Thoracic aorta (tissue), 2 donors: ENCODE measurements at regions not wholly inside any gene's neighbourhood (a gene's known extent, or its start where the extent isn't known, plus 50 kb on each side); places are given as distances from the start of the nearest gene placed in this dataset.
"Not testable (repeated sequence)": the region's sequence is repeated elsewhere in the genome, so short reads cannot be mapped to it uniquely, and the experiment has no call there.

Source experiments
- ATAC-seq: fragments of 150-250 bp; one replicate; pipeline ENCODE4 v1.8.0; 2017; ENCODE audit warnings: low read depth; ENCODE audit not compliant: insufficient number of reproducible peaks, low FRiP score
- DNase-seq: peaks from one replicate; pipeline ENCODE4 v3.0.0-alpha.2; 2020; ENCODE audit warnings: low spot score
- H3K27ac ChIP-seq, 2 donors: fragments of 200-600 bp; sonication (generic); 1 replicate in 1 of 2; 2 replicates in 1 of 2; pipeline ENCODE4 v1.5.1; 2016; ENCODE audit warnings: mild to moderate bottlenecking in 2 of 2, moderate library complexity in 2 of 2
- H3K27me3 ChIP-seq: fragments of 200-600 bp; sonication (generic); replicated peaks from 2 replicates; pipeline ENCODE4 v1.6.0; 2016; ENCODE audit warnings: mild to moderate bottlenecking; ENCODE audit not compliant: insufficient read depth
- H3K36me3 ChIP-seq: fragments of 200-600 bp; sonication (generic); one replicate; pipeline ENCODE4 v1.5.1; 2016
- H3K4me1 ChIP-seq, 2 donors: fragments of 200-600 bp; sonication (generic); 1 replicate in 1 of 2; 2 replicates in 1 of 2; pipeline versions ENCODE4 v1.5.1 to v1.6.0; 2016; ENCODE audit warnings: low read depth in 2 of 2, mild to moderate bottlenecking in 1 of 2; ENCODE audit not compliant: control insufficient read depth in 1 of 2
- H3K4me3 ChIP-seq: fragments of 200-600 bp; sonication (generic); 2 replicates; pipeline ENCODE4 v1.5.1; 2016; ENCODE audit warnings: mild to moderate bottlenecking
- H3K9me3 ChIP-seq: fragments of 200-600 bp; sonication (generic); 2 replicates; pipeline ENCODE4 v1.5.1; 2016
- TF ChIP-seq, protein P1 (sequence below): fragments of 200-600 bp; sonication (generic); IDR thresholded peaks from one replicate; pipeline ENCODE4 v1.5.1; 2019; ENCODE audit warnings: antibody characterized with exemption

DNA sequence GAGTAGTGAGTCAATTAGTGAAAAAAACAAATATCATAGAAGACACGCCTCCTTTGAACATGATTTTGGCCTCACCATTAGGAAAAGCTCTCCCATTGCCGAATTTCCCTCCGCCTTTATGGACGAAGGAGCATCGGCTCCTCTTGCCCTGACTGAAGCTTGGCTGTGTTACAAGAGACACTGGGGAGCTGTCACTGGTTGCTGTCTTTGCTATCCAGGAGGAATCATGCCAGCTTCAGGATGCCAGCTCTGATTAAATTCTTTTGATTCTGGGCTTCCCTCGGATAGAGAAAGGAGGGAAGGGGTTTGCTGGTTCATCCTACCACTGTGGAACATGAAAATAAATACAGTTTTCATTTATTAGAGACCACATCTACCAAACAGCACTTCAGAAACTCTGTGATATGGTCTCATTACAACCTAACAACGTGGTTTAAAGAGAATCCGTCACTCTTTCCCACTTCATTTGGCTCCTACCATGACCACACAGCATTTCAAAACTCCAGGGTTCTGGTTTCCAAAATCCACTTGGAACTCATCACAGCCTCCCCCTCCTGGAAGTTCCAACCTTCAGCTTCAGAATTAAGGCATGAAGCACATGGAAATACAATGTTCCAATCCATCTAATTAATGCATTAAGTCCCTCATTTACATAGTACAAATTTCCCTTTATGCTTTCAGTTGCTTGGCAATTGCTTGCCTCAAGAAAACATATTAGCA lies 446.0 kb downstream of the EFNB2 start:
- Histone ChIP-seq H3K4me3 (no peak overlapping the region), H3K27ac (no peak overlapping the region), H3K9me3 (no peaks in the 10 kb centered on the region), H3K4me1 (no peaks in the 10 kb centered on the region), H3K27me3 (no peaks in the 10 kb centered on the region), H3K36me3 (no peaks in the 10 kb centered on the region)
- TF ChIP-seq, protein P1, sequence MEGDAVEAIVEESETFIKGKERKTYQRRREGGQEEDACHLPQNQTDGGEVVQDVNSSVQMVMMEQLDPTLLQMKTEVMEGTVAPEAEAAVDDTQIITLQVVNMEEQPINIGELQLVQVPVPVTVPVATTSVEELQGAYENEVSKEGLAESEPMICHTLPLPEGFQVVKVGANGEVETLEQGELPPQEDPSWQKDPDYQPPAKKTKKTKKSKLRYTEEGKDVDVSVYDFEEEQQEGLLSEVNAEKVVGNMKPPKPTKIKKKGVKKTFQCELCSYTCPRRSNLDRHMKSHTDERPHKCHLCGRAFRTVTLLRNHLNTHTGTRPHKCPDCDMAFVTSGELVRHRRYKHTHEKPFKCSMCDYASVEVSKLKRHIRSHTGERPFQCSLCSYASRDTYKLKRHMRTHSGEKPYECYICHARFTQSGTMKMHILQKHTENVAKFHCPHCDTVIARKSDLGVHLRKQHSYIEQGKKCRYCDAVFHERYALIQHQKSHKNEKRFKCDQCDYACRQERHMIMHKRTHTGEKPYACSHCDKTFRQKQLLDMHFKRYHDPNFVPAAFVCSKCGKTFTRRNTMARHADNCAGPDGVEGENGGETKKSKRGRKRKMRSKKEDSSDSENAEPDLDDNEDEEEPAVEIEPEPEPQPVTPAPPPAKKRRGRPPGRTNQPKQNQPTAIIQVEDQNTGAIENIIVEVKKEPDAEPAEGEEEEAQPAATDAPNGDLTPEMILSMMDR: no peak
- DNase-seq (no peak), ATAC-seq (no peak)

DNA sequence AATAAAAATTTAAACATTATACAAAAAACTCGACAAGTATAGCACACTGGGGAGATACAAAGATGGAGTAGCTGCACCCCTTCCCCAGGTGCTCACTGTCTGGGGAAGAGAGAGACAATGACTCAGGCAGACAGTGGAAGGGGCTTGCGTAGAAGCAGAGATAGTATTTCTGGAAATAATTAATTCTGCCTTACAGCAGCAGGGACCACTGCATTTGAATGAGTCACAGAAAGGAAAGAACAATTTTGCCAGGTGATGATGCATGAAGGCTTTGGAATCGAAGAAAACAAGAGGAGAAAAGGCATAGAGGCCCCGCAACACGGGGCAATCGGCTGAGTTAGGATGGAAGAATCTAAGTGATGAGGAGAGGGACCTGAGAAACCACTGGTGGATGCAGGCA lies 447.4 kb downstream of the EFNB2 start:
- H3K4me3 ChIP-seq: no peak overlapping the region
- ATAC-seq (no peak), DNase-seq (no peak)
- H3K9me3 ChIP-seq: no peaks in the 10 kb centered on the region
- TF ChIP-seq, protein P1: no peak
- H3K4me1 ChIP-seq: no peaks in the 10 kb centered on the region
- H3K36me3 ChIP-seq: no peaks in the 10 kb centered on the region
- no peak overlapping the region for H3K27ac ChIP-seq
- no peaks in the 10 kb centered on the region for H3K27me3 ChIP-seq

DNA sequence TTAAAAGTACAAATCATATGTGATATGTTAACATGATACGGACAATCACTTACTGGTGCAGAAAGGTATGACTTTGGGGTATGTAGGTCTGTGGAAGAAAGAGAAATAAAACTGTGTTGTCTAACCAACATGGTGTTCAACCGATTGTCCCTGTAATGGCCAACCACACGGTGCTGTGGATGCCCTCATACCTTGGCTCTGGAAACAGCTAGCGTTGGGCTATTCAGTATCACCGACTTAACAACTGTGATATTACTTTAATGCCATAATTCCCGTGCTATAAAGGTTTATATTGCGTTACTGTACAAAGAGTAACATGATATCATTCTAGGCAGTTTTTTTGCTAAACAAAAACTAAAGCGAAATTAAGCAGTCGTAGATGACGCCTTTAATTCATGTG lies 448.3 kb downstream of the EFNB2 start:
- TF ChIP-seq, protein P1: no peak
- ATAC-seq (no peak), DNase-seq (no peak)
- Histone ChIP-seq H3K36me3 (no peaks in the 10 kb centered on the region), H3K4me1 (no peaks in the 10 kb centered on the region), H3K27ac (no peak overlapping the region), H3K27me3 (no peaks in the 10 kb centered on the region), H3K9me3 (no peaks in the 10 kb centered on the region), H3K4me3 (no peak overlapping the region)

DNA sequence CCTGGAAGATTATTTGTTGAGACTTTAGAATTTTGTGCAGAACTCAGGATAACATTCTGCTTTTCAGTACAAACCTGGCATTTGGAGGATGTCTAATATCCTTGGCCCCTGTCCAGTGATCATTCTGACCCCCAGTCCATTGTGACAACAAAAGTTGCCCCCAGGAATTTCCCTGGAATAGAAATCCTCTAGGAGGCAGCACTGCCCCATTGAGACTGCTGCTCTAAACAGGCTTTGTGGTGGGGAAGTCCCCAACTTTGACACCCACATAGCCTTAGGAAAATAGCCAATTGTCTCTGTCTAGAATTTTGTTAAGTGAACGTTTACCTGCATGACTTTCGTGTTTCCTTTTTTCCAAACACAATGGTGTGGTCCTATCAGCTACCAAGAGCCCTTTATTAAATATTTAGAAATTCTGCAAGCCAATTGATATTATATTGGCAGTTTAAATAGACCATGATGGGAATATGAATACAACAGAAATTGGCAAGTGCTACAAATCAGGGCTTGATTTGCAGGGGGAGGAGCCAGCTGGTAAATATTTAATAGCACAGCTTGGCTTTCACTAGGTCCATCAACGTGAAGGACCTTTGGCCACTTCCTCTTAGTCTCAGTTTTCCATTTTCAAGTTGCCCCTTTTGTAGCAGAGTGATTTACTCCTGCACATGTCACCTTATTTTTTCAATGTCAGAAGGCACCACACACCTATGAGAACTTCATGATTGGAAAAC lies 451.7 kb downstream of the EFNB2 start:
- TF ChIP-seq, protein P1: peak; percentile 26
- ATAC-seq: no peak

DNA sequence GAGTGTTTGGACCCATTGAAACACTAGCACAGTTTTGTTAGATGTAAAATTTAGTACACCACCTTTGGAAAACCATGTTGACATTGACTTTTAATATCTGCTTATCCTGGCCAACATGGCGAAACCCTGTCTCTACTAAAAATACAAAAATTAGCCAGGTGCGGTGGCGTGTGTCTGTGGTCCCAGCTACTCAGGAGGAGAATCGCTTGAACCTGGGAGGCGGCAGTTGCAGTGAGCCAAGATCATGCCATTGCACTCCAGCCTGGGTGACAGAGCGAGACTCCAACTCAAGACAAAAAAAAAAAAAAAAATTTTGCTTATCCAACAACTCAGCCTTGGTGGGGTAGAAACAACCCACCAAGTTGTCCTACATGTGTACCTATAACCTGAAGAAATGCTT lies 454.2 kb downstream of the EFNB2 start:
- not testable (repeated sequence) for ATAC-seq, H3K36me3 ChIP-seq, DNase-seq, H3K27ac ChIP-seq, H3K9me3 ChIP-seq, H3K27me3 ChIP-seq, H3K4me1 ChIP-seq, H3K4me3 ChIP-seq

More for the DNA sequence above, 451.7 kb downstream of the EFNB2 start:
- no peaks in the 10 kb centered on the region for H3K9me3 ChIP-seq
- H3K27me3 ChIP-seq: no peaks in the 10 kb centered on the region
- no peak overlapping the region for H3K4me3 ChIP-seq
- H3K4me1 ChIP-seq: no peaks in the 10 kb centered on the region
- H3K36me3 ChIP-seq: no peaks in the 10 kb centered on the region
- no peak overlapping the region for H3K27ac ChIP-seq
- DNase-seq: no peak
